ENCODE measurements at regions not wholly inside any gene's neighbourhood (a gene's known extent, or its start where the extent isn't known, plus 50 kb on each side); places are given as distances from the start of the nearest gene placed in this dataset.

DNA sequence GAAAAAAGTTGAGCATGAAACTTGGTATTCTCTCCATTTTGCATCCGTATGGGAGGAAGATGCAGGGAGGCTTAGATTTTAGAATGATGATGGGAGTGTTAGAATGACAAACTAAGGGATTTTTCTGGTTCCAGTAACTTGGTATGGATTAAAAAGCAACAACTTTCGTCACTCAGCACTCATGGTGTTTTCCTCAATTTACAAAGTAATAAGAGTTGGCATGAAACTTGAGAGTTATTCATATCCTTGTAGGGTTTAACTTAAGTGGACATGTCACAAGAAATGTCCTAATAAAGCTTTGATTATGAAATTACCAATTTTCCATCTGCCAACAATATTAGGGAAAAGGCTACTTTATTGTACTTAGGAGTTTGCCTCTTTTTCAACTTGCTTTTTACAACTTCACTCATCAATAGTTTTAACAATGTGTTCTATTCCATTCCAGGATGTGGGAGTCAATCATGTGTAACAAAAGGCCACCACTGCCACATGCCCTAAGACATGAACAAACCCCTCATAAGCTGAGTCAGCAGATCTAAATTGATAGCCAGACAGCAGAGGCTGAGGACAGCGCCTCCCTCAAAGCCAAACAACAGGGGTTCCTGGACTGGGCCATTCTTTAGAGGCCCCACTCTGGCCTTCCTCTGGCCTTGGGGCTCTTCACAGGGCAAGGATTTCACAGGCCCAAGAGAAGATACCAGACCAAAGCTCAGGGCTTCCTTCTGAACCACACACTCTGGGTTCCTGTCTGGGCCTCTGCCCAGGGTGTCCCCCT is 265.8 kb downstream of the TNS1 start:
- TF ChIP-seq, protein P1, sequence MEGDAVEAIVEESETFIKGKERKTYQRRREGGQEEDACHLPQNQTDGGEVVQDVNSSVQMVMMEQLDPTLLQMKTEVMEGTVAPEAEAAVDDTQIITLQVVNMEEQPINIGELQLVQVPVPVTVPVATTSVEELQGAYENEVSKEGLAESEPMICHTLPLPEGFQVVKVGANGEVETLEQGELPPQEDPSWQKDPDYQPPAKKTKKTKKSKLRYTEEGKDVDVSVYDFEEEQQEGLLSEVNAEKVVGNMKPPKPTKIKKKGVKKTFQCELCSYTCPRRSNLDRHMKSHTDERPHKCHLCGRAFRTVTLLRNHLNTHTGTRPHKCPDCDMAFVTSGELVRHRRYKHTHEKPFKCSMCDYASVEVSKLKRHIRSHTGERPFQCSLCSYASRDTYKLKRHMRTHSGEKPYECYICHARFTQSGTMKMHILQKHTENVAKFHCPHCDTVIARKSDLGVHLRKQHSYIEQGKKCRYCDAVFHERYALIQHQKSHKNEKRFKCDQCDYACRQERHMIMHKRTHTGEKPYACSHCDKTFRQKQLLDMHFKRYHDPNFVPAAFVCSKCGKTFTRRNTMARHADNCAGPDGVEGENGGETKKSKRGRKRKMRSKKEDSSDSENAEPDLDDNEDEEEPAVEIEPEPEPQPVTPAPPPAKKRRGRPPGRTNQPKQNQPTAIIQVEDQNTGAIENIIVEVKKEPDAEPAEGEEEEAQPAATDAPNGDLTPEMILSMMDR (IDR thresholded peaks at IDR 0.05; ENCODE audit: low read depth, low read length) = no peak
- no peak for TF ChIP-seq POLR2A (IDR thresholded peaks at IDR 0.05; ENCODE audit: extremely low read depth, insufficient read length)
- TF ChIP-seq MYC (IDR thresholded peaks at IDR 0.05; ENCODE audit: low read depth, low read length) = no peak
- TF ChIP-seq, protein P2, sequence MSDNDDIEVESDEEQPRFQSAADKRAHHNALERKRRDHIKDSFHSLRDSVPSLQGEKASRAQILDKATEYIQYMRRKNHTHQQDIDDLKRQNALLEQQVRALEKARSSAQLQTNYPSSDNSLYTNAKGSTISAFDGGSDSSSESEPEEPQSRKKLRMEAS (IDR thresholded peaks at IDR 0.05; ENCODE audit: low read depth, low read length) = no peak
- no peak overlapping the region for H3K4me3 ChIP-seq (ENCODE audit: low read depth, low read length)
- DNase-seq (ENCODE audit: low read depth) = no peak

DNA sequence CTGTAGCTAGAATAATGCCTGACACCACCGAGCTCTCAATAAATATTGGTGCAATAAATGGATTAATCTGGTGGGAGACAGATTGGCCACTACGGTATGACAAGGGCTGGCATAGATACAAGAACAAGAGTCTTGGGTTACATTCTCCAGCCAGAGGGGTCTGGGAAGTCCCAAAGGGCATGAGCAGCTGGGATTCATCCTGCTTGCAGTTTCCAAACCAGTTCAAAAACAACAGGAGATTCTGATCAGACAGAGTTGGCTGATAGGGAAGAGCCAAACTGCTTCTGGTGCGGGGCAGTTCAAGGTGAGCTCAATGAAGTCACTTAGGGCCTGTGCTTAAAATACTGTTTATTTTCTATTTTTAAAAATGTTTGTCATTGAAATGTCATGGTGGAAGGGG is 266.9 kb downstream of the TNS1 start:
- no peak overlapping the region for H3K4me3 ChIP-seq (ENCODE audit: low read depth, low read length)
- TF ChIP-seq POLR2A (IDR thresholded peaks at IDR 0.05; ENCODE audit: extremely low read depth, insufficient read length) = no peak
- TF ChIP-seq, protein P2 (IDR thresholded peaks at IDR 0.05; ENCODE audit: low read depth, low read length) = no peak
- no peak for TF ChIP-seq MYC (IDR thresholded peaks at IDR 0.05; ENCODE audit: low read depth, low read length)
- TF ChIP-seq, protein P1 (IDR thresholded peaks at IDR 0.05; ENCODE audit: low read depth, low read length) = no peak
- DNase-seq (ENCODE audit: low read depth) = no peak

DNA sequence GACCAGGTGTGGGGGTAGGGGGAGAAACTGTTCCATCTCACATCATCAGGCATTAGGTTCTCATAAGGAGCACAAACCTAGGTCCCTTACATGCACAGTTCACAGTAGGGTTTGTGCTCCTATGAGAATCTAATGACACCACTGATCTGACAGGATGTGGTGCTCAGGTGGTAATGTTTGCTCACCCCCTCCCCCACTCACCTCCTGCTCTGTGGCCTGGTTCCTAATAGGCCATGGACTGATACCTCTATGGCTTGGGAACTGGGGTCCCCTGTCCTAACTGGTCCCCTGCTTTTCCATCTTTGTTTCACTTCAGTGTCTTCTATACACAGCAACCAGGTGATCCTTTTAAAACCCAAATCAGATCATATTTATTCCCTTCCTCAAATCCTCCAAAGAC is 267.8 kb downstream of the TNS1 start:
- no peak overlapping the region for H3K4me3 ChIP-seq (ENCODE audit: low read depth, low read length)
- DNase-seq (ENCODE audit: low read depth) = no peak
- TF ChIP-seq MYC (IDR thresholded peaks at IDR 0.05; ENCODE audit: low read depth, low read length) (no peak), POLR2A (IDR thresholded peaks at IDR 0.05; ENCODE audit: extremely low read depth, insufficient read length) (no peak)
- TF ChIP-seq, protein P2 (IDR thresholded peaks at IDR 0.05; ENCODE audit: low read depth, low read length) = no peak
- TF ChIP-seq, protein P1 (IDR thresholded peaks at IDR 0.05; ENCODE audit: low read depth, low read length) = no peak

DNA sequence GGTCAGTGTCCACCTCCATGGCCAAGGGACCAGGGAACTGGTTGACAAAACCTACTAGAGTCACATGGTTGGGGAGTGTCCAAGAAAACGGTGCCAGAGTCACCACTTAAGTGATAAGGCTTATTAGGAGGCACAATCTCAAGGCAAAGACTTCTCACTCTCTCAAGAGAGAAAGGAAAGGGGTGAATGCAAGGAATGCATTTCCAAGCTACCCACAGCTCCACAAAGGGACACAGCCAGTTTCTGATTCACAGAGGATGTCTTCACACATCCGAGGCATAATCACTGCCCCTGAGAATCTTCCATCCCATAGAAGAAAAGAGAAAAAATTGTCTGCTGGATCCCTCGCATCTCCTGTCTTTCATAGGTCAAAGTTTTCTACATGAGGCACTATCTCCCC is 269.3 kb downstream of the TNS1 start:
- no peak overlapping the region for H3K4me3 ChIP-seq (ENCODE audit: low read depth, low read length)
- no peak for TF ChIP-seq POLR2A (IDR thresholded peaks at IDR 0.05; ENCODE audit: extremely low read depth, insufficient read length)
- TF ChIP-seq, protein P1 (IDR thresholded peaks at IDR 0.05; ENCODE audit: low read depth, low read length) = no peak
- TF ChIP-seq, protein P2 (IDR thresholded peaks at IDR 0.05; ENCODE audit: low read depth, low read length) = no peak
- TF ChIP-seq MYC (IDR thresholded peaks at IDR 0.05; ENCODE audit: low read depth, low read length) = no peak
- no peak for DNase-seq (ENCODE audit: low read depth)

DNA sequence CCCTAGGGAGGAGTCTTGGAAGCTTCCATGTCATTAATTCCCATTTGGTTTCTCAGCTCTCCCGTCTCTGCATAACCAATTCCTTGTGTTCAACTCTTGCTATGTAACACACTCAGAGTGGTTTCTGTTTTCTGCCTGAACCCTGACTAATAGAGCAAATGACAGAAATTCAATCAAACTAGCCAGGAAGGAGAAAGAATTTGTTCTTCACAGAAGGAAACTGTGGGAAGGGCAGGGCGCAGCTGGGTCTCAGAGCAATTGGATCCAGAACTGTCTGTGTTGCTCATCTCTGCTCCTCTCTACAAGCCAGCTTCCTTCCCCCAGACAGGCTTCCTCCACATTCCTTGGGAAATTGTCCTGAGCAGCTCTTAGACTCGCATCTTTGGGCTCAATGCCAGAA is 269.8 kb downstream of the TNS1 start:
- DNase-seq (ENCODE audit: low read depth) = no peak
- H3K4me3 ChIP-seq (ENCODE audit: low read depth, low read length) = no peak overlapping the region
- TF ChIP-seq POLR2A (IDR thresholded peaks at IDR 0.05; ENCODE audit: extremely low read depth, insufficient read length) (no peak), MYC (IDR thresholded peaks at IDR 0.05; ENCODE audit: low read depth, low read length) (no peak)
- TF ChIP-seq, protein P2 (IDR thresholded peaks at IDR 0.05; ENCODE audit: low read depth, low read length) = no peak
- TF ChIP-seq, protein P1 (IDR thresholded peaks at IDR 0.05; ENCODE audit: low read depth, low read length) = no peak

Data from NB4 (cell line).